T-helper 1 cell (primary cell): ENCODE measurements at regions not wholly inside any gene's neighbourhood (a gene's known extent, or its start where the extent isn't known, plus 50 kb on each side); places are given as distances from the start of the nearest gene placed in this dataset.

ENCODE experiments used
- DNase-seq, 5 donors: peaks; one replicate each; pipeline ENCODE4 v3.0.0-alpha.2; 2012 to 2020

DNA sequence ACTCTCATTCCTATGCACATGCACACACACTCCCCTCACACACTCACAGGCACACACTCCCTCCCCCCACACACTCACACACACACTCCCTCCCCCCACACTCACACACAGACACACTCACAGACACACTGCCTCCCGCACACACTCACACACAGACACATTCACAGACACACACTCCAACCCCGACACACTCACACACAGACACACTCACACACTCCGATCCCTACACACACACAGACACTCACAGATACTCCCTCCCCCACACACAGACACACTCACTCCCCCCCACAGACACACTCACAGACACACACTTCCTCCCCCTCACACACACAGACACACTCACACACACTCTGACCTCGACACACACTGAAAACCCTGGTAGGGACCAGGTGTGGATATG is 176.2 kb downstream of the TFAP2C start:
- DNase-seq, result no peak

DNA sequence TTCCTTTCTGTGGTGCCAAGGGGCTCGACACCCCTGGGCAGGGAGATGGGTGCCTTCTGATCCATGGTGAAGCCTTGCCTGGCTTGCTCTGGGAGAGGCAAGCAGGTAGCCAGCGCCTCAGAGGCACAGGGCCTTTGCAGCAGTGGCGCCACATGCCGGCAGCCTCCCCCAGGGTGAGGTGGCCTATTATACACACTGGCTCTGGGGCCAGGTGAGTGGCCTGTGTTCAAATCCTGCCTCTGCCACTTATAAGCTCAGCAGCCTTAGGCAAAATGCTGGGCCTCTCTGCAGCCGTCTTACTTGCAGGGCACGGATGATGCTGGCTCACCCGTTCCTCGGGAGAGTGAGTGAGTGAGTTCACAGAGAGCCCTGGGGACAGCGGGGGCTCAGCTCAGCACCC is 176.9 kb downstream of the TFAP2C start:
- no peak for DNase-seq

DNA sequence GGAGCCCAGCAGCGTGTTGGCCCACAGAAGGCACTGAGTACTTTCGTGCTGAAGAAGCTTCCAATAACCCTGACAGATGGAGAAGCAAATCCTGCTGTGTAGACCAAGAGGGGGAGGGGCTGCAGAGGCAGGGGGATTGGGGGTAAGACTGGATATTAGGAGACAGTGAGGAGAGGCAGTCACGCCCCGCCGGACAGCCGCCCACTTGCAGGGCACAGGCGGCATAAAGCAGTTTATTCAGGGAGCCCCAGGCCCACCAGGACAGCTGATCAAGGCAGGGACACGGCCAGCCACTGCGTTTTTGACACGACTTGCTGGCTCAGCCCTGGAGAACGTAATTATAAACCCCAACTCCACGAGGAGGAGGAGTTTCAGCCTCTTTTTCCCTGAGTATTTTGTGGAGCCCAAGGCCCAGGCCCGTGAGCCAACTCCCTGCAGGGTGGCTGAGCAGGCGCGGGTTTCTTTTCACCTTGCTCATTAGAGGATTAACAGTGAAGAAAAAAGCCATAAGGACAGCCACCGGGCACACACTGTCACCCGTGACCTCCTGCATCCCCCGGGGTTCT is 177.9 kb downstream of the TFAP2C start:
- no peak for DNase-seq

DNA sequence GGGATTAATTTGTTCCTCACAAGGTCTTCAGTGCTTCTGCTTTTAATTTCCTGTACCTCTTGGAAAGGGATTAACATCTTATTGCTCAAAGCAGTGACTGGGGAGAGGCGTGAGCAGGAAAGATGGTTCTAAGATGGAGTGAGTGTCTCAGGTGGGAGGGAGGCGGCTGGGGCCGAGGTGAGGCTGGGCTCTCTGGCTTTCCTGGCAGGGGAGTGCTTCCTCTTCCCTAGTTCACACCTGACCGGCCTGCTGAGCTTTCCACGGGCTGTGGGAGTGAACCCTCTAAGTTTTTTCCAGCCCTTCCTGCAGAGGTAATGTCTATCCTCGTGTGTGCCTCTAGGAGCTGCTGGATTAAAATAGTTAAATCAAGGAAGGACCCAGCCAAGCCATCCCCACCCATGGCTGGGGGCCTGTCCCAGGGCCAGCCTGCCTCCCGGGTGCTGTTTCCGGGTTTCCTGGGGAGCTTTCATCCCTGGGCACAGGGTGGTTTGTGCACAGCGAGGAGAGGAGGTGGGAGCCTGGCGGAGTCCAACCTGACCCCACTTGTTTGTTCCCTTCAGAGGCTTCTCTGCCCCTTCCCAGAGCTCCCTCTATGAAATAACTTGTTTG is 179.1 kb downstream of the TFAP2C start:
- no peak for DNase-seq

DNA sequence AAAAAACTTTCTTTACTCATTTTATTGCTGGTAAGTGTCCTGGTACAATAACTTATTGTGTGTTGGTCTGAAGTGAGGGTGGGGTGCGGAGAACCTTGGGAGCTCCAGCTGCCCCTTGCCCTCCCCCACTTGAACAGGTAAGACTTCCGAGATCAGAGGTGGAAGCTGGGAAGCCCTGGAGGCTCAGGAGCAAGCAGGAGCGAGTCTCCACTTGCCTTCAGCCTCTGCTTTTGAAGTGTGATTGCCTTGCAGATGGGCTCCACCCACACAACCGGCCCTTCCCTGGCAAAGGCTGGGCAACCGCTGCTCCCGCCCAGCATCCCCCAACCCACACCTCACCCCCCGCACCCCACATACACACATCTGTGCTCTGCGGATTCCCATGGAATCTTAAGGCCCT is 179.6 kb downstream of the TFAP2C start:
- DNase-seq, result no peak

DNA sequence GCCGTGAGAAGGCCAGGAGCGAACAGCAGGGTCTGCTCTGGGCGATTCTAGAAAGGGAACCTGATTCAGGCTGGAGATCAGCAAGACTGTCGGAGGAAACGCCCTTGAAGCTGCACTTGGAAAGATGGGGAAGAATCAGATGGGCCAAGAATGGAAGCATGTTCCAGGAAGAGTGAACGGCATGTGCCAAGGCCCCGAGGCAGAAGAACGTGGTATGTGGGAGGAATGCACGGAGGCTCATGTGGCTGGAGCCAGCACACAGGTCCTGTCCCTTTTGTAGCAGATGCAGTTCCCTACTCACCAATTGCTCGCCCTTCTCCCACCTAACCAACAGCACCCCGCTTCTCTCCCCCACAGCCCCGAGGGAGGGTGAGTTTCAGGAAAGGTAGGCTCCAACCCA is 180.6 kb downstream of the TFAP2C start:
- DNase-seq, result no peak

DNA sequence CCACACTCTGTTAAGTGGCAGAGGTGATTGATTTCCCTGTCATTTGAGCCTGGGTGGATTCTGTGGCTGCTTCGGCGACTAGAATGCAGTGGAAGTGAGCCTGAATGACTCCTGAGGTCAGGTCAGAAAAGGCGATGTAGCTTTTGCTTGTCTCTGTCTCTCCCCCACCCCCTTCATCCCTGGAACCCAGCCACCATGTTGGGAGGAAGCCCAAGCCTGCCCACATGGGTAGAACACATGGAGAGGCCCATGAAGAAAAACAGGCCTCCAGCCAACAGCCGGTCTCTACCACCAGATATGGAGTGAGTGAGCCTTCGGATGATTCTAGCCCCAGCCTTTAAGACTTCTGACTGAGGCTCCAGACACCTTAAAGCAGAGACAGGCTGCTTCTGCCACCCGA is 181.0 kb downstream of the TFAP2C start:
- DNase-seq, result no peak

DNA sequence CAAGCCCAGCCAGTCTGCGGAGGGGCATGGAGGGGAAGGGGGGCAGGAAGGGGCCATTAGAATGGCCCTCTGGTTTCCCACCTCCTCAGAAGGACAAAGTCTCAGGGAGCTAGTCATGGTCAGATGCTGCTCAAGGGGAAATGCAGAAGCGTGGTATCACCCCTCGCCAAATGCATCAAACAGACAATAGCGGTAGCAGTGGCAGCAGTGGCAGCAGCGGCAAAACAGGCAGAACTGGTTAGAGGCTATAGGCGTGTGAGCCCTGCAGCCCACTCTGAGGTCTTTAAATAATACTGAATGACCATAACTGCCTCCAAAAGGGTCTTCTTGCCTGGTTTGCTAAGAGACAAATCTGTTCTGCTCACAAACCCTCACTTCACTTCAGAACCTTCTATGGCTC is 186.7 kb downstream of the TFAP2C start:
- DNase-seq, result no peak

DNA sequence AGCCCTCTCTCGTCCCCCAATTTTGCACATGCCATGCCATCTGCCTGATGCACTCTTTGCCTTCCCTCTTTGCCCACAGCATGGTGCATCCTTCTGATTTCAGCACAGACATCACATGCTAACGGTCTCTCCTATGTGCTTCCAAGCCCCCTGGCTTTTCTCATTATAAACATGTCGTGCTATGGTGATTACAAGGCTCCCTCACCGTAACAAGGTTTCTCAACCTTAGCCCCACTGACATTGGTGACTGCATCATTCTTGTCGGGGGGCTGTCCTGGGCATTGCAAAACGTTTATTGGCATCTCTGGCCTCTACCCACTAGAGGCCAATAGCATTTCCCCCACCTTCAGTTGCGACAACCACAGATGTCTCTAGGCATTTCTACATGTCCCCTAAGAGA is 187.2 kb downstream of the TFAP2C start:
- DNase-seq, result no peak

DNA sequence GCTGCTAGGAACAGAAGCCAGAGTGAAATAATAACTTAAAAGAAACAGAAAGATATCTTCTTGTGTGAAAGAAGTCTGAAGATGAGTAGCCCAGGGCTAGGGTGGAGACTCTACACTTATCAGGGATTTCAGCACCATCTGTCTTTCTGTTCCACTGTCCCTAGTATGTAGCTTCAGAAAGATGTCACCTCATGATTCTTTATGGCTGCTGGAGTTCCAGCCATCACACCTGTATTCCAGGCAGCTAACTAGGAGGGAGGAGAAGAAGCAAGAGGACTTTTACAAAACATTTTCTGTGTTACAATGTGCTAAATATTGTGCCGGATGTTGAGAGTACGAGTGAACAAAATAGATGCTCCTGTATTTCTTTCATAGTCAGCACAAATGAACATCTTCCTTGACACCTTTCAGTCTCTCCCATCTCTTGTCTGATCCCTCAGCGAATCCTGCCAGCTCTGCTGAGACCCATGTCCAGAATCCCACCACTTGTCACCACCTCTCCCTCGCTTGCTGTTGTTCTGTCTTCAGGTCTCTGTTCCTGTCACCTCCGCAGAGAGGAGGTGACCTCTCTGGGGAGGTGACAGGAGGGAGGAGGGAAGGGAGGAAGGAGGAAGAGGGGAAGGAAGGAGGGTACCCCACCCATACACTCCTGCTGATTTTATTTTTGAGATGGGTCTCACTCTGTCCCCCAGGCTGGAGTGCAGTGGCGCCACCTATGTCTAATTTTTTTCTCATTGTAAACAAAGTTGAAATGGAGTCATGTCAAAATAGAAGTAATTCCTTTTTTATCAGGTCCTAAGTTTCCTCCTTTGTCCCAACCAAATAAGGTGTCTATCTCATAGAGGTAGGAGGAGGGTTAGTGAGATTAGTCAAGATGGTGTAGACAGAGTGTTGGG is 188.9 kb downstream of the TFAP2C start:
- DNase-seq, result no peak

DNA sequence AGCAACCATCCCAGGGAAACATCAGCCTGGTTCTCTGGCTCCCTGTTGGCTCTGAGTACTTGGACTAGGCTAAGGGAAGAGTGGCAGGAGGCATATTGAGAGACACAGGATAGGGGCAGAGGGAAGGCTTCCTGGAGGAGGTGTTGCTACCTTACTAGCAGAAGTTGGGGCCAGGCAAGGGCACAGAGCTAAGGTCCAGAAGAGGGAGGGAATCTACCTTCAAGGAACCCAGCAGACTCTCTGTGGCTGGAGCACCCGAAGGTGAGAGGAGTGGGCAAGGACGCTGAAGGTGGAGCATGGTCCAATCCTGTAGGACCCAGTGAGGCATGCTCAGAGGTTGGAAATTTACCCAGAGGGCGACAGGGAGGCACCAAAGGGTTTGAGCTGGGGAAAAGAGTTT is 191.9 kb downstream of the TFAP2C start:
- no peak for DNase-seq

DNA sequence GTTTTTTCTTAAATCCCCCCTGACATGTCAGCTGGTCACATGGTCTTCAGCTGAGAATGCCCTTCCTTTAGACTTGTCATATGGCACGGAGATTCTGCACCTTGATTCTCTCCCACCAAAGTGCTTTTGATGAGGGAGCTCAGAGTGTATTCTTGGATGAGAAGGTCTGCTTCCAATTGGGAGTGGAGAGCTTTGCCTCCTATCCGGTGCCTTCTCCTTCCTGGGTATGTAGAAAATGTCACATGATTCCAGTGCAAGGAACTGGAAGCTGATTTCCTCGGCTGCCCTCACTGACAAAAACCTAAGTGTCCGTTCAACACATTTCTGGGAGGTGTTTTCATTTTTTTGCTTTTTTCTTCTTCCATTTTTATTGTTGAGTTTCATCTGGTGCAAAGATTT is 197.2 kb downstream of the TFAP2C start:
- DNase-seq, result no peak

DNA sequence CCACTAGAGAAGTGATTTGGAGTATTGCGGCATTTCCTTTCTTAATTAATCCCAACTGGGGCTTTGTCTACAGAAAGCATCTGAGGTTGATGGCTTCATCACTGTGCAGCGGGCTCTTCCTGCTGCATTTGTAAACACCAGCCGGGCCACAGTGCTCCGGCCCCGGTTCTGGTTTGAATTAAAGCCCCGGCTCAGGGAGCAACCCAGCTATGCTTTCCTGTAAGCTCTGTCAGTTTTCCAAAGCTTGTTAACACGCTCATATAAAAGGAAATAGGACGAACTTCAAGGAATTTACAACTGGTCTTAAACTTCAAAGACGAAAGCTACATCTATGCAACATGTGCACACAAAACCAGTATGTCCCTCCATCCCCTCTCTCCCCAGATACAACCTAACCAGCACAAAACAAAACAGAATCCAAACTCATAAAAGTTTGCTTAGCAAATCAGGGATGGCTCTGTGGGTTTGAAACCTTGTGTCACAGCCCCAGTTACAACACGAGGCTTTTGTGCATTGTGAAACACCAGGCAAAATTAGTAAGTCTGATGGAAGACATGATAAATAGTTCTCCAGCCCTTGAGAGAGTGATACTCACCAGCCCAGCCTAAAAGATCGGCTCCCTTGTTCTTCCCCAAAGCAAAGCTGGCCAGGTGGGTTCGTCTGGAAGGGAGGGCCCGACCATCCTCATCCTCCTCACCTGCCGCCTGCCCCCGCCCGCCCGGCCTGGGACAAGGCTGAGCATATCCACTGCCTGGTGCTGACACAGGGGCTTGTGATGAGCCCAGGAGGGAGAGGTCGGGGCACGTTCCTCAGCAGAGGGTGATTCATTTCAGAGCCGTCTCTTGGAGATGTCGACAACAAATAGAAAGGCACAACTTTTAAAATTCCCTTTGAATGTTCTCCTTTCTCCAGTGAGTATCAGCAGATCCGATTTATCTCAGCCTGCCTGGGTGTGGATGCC is 197.9 kb downstream of the TFAP2C start:
- no peak for DNase-seq

DNA sequence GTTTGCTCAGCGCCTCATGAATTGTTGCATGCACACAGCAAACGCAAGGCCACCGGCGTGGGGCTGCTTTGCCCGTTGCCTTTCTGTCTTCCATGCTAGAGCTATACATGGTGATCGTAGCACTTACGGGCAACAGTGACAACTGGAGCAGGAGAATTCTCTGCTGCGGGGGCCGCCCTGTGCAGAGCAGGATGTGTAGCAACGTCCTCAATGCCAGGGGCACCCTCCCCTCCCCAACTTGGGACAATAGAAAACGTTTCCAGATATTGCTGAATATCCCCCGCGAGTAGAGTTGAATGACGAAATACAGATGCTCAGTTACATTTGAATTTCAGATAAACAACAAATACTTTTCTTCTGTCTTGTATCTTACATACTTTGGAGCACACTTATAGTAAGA is 198.7 kb downstream of the TFAP2C start:
- DNase-seq, result no peak

DNA sequence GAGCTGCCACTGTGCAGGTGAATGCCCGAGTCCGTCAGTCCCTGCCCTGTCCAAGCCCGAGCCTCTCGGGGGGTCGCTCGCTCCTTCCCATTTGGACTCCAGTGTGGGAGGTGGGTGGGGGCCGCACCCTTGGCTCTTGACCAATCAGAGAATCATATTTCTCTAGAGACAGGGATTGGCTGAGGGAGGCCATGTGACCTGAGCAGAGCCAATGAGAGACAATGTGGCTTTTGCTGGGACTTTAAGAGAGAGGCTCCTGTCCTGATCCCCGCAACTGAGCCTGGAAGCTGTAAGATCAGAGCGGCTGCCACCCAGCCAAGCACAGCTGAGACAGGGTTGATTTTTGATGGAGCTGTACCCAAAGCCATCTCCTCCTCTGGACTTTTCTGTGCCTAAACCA is 199.3 kb downstream of the TFAP2C start:
- no peak for DNase-seq

DNA sequence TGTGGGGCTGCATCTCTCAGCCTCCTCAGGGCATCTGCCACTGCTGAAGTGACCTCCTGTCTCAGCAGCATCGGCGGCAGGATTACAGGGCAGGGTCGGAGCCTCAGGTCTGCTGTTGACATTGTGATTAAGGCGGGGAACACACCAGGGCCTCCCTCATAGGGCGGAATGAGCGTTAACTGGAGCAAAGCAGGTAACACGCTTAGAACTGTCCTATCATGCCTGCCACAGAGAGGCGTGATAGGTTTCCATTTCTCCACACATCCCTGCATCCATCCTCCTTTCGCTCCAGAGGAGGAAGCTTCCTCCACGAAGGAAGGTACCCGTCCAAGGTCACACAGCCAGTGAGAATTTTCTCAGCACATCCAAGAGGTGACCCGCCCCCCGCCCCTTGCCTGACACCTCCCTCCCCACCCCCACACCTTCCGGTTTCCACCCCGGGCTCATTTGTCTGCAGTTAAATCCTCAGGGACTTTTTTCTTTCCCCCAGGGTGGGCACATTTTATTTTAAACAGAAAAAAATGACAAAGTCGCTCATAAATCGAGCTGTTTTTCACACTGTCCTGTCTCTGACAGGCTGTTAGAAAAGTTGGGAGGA is 200.8 kb downstream of the TFAP2C start:
- no peak for DNase-seq

DNA sequence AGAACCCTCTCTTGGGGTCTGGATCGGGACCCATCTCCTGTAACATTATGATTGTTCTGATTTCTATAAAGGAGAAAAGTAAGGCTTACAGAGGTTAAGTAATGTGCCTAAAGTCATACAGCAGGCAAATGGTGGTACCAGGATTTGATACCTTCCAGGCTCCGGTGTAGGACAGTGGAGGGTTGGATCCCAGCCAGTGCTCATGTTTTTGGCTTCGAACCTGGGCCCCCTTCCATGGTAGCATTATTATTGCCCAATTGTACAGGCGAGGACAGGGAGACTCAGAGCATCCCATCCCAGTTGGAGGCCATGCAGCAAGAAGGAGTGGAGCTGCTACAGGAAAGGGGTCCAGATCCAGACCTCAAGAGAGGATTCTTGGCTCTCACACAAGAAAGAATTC is 202.7 kb downstream of the TFAP2C start:
- no peak for DNase-seq

DNA sequence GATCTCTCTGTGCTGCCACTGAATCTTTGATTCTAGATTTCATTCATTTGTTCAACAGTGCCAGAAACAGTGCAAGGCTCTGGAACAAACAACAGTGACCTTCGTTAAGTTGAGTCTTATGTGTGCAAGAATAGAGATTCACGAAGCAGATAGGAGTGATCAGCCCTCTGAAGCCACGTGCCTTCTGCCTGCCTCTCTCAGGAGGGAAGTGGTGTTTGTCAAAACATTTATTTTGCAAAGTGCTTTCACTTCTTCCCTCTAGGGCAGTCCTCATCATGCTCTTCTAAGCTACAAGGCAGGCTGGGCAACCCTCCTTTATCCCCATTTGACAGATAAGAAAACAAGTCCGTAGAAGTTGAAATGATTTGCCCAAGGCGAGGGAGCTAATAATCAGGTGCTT is 204.3 kb downstream of the TFAP2C start:
- DNase-seq, result no peak

DNA sequence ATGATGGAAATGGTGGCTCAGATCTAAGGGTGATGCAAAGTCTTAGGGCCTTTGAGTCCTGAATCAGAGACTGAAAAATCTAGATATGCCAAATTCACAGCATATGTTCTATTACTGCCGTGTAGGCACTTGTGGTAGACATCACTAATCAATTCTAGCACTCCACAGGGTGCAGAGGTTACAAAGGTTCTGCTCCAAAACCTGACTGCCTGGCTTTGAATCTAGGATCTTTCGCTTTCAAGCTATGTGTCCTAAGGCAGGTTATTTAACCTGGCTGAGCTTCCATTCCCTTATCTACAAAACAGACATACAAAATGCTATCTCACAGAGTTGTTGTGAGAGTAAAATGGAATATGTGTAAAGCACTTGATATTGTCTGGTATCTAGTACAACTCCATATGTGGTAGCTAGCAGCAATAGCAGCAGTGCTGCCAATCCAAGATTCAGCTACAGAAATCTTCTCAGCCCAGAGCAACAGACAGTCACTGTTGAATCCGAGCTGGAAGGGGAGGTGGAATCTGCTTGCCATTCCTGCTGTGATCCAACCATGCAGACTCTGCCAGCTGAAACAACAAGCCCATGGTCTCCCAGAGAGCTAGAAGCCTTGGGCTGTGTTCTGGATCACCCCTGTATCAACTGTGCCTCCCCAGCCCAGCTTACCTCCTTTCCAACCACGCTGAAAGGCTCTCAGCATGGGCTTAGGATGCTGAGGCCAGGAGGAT is 206.9 kb downstream of the TFAP2C start:
- DNase-seq, result no peak

DNA sequence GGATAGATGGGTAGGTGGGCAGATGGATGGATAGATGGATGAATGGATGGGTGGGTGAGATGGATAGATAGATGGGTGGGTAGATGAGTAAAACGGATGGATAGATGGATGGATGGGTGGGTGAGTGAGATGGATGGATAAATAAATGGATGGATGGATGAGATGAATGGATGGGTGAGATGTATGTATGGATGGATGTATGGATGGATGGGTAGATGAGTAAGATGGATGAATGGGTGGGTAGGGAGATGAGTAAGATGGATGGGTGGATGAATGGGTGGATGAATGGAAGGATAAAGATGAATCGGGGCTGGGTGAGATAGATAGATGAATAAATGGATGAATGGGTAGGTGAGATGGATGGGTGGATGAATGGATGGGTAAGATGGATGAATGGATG is 210.1 kb downstream of the TFAP2C start:
- no peak for DNase-seq

DNA sequence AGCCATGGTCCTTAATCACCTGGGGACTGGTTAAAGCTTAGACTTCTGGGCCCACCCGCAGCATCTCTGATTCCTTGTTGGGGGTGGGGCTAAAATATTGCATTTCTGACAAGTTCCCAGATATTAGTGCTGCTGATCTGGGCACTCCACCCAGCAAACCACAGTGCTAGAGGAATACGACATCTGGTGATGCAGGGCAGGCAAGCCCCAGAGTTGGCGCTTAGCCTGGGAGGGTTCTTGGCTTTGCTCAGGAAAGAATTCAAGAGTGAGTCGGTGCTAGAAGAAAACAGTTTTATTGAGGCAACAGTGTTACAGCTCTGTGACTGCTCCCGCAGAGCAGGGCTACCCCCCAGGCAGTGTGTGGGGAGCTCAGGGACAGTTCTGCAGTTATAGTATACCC is 210.7 kb downstream of the TFAP2C start:
- no peak for DNase-seq

DNA sequence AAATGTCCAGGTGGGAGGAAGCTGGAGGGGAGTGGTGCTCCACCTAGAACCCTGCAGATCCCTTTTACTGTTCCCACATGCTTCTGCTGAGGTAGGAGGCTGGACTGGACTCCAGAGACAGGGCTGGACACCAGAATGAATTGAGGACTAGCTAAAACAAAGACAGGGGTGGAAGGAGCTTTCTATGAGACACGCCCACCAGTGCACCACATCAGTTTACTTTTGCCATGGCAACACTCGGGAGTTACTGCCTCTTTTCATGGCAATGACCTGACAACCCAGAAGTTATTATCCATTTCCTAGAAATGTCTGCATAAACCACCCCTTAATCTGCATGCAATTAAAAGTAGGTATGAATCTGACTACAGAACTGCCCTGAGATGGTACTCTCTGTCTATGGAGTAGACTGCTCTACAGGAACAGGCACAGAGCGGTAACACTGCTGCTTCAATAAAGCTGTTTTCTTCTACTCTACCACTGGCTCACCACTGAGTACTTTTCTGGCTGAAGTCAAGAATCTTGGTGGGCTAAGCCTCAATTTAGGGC is 211.7 kb downstream of the TFAP2C start:
- DNase-seq, result no peak
